ENCODE measurements at regions not wholly inside any gene's neighbourhood (a gene's known extent, or its start where the extent isn't known, plus 50 kb on each side); places are given as distances from the start of the nearest gene placed in this dataset.

DNA sequence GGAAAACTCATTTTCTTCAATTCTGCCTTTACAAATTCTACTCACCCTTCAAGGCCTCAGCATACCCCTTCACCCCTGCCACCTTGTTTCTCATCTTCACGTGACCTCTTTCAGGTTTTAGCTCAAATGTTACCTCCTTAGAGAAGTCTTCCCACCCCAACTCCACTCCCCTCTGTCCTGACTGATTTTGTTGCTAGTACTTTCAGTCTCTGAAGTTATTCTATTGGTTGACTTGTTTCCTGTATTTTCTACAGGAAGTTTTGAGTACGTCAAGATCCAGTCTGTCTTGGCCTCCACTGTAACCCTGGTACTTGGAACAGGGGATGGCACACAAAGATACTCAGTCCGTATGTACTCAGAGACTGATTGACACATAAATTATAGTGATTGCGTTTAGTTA, 296.1 kb downstream of the DHX35 start:
- Mint-ChIP-seq H3K36me3 (ENCODE audit: low read depth) (peaks cover 1% of the 10 kb centered on the region), H3K27ac (ENCODE audit: unreplicated experiment) (no peak overlapping the region), H3K27me3 (ENCODE audit: low read depth) (peaks cover 17% of the 10 kb centered on the region), H3K9me3 (ENCODE audit: low read depth) (peaks cover 2% of the 10 kb centered on the region), H3K4me3 (ENCODE audit: unreplicated experiment) (no peak overlapping the region), H3K4me1 (ENCODE audit: low read depth) (no peaks in the 10 kb centered on the region)
- TF ChIP-seq, protein P1, sequence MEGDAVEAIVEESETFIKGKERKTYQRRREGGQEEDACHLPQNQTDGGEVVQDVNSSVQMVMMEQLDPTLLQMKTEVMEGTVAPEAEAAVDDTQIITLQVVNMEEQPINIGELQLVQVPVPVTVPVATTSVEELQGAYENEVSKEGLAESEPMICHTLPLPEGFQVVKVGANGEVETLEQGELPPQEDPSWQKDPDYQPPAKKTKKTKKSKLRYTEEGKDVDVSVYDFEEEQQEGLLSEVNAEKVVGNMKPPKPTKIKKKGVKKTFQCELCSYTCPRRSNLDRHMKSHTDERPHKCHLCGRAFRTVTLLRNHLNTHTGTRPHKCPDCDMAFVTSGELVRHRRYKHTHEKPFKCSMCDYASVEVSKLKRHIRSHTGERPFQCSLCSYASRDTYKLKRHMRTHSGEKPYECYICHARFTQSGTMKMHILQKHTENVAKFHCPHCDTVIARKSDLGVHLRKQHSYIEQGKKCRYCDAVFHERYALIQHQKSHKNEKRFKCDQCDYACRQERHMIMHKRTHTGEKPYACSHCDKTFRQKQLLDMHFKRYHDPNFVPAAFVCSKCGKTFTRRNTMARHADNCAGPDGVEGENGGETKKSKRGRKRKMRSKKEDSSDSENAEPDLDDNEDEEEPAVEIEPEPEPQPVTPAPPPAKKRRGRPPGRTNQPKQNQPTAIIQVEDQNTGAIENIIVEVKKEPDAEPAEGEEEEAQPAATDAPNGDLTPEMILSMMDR (IDR thresholded peaks at IDR 0.05), result no peak
- DNase-seq (ENCODE audit: low spot score), result no peak

DNA sequence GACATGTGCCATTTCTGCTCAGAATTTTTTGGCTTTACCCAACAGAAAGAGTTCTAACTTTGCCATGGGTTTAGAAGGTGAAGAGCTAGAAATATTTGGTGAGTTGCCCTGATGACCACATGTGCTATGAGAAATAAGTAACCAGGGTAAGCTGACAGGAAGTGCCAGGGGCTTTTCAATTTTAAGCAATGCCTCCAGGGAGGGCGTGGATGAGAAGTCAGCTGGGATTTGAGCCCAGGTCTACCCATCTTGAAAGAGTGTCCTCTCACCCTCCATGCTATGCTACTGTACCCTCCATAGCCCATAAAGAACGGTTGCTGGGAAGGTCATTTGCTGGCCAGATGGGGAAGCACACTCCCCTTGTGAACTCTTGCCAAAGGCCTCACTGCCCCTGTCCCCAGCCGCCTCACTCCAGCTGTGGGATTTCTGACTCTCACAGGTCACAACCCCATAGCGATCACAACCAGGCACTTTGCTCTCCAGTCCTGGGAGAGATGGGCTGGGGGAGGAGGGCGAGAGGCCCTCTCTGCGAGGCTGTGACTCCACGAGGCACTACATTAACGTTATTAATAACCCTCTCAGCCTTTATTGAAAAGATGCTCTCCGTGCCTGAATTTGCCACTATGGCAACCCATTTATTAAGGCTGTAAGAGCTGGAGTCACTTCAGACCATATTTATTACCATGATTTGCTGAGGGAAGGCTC, 291.1 kb downstream of the DHX35 start:
- no peaks in the 10 kb centered on the region for H3K9me3 Mint-ChIP-seq (ENCODE audit: low read depth)
- no peaks in the 10 kb centered on the region for H3K36me3 Mint-ChIP-seq (ENCODE audit: low read depth)
- H3K27ac Mint-ChIP-seq (ENCODE audit: unreplicated experiment), result no peak overlapping the region
- TF ChIP-seq, protein P1 (IDR thresholded peaks at IDR 0.05), result no peak
- H3K4me1 Mint-ChIP-seq (ENCODE audit: low read depth), result no peaks in the 10 kb centered on the region
- peaks cover 10% of the 10 kb centered on the region for H3K27me3 Mint-ChIP-seq (ENCODE audit: low read depth)
- DNase-seq (ENCODE audit: low spot score), result no peak
- no peak overlapping the region for H3K4me3 Mint-ChIP-seq (ENCODE audit: unreplicated experiment)

- no peak overlapping the region for H3K4me3 Mint-ChIP-seq (ENCODE audit: unreplicated experiment)
- H3K27ac Mint-ChIP-seq (ENCODE audit: unreplicated experiment), result no peak overlapping the region
- no peaks in the 10 kb centered on the region for H3K36me3 Mint-ChIP-seq (ENCODE audit: low read depth)
- H3K27me3 Mint-ChIP-seq (ENCODE audit: low read depth), result peaks cover 14% of the 10 kb centered on the region
- no peak for DNase-seq (ENCODE audit: low spot score)
- H3K4me1 Mint-ChIP-seq (ENCODE audit: low read depth), result no peaks in the 10 kb centered on the region
- TF ChIP-seq, protein P1 (IDR thresholded peaks at IDR 0.05), result no peak
- H3K9me3 Mint-ChIP-seq (ENCODE audit: low read depth), result no peaks in the 10 kb centered on the region
These were observed 289.9 kb downstream of the DHX35 start for GRCh38 chr20:39252035-39252434.

DNA sequence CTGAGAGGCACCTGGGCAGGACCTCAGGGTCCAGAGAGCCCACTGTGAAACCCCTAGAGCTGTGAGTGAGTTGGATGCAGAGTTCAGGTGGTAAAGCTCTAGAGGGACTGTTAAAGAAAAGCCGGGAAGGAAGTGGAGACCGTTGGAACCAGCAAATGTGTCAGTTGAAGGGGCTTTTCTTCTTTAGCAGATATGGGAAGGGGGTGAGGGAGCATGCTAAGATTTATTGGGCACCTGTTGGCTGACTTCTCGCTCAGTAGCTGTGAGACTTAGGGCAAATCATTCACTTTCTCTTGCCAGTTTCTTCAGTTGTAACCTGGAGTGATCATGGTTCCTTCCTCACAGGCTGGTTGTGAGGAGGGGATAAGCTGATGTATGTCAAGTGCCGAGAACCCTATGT, 287.7 kb downstream of the DHX35 start:
- Mint-ChIP-seq H3K27ac (ENCODE audit: unreplicated experiment) (no peak overlapping the region), H3K36me3 (ENCODE audit: low read depth) (no peaks in the 10 kb centered on the region)

DNA sequence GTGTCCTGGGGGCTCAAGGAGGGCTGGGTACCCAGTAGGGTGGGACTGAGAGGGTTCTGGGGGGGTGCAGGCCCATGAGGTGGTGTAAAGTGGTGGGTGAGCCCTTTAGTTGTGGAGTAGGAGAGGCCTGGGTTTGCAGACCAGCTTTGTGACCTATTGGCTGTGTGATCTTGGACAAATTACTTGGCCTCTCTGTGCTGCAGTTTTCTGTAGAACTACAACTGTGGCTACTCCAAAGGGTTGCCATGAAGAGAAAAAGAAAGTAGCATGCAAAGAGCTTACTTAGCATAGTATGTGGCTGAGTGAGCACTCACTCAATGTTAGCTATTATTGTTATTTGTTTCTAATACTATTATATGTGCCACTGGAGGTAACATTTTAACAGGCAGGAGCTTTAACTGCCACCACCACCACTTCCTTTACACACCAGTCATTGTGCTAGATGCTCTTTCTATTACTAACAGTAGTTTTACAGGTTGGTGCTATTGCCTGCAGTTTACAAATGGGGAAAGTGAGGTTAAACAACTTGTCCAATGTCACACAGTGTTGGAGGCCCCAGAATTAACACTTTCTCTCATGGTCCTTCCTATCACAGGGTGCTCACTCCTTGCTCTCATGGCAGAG, 286.8 kb downstream of the DHX35 start:
- Mint-ChIP-seq H3K27ac (ENCODE audit: unreplicated experiment) (no peak overlapping the region), H3K4me1 (ENCODE audit: low read depth) (no peaks in the 10 kb centered on the region), H3K27me3 (ENCODE audit: low read depth) (peaks cover 34% of the 10 kb centered on the region), H3K9me3 (ENCODE audit: low read depth) (no peaks in the 10 kb centered on the region), H3K36me3 (ENCODE audit: low read depth) (no peaks in the 10 kb centered on the region), H3K4me3 (ENCODE audit: unreplicated experiment) (no peak overlapping the region)
- DNase-seq (ENCODE audit: low spot score), result no peak
- TF ChIP-seq, protein P1 (IDR thresholded peaks at IDR 0.05), result no peak

More for the DNA sequence above, 287.7 kb downstream of the DHX35 start:
- Mint-ChIP-seq H3K9me3 (ENCODE audit: low read depth) (no peaks in the 10 kb centered on the region), H3K27me3 (ENCODE audit: low read depth) (peaks cover 32% of the 10 kb centered on the region), H3K4me3 (ENCODE audit: unreplicated experiment) (no peak overlapping the region), H3K4me1 (ENCODE audit: low read depth) (no peaks in the 10 kb centered on the region)
- no peak for DNase-seq (ENCODE audit: low spot score)
- TF ChIP-seq, protein P1 (IDR thresholded peaks at IDR 0.05), result no peak

Measured in chondrocyte (in vitro differentiated cells).